ENCODE measurements at regions not wholly inside any gene's neighbourhood (a gene's known extent, or its start where the extent isn't known, plus 50 kb on each side); places are given as distances from the start of the nearest gene placed in this dataset.

- no peak for ATAC-seq
- Mint-ChIP-seq H3K36me3 (ENCODE audit: insufficient read depth) (no peaks in the 10 kb centered on the region), H3K4me1 (ENCODE audit: low read depth) (peaks cover 15% of the 10 kb centered on the region), H3K27me3 (ENCODE audit: low read depth) (no peaks in the 10 kb centered on the region), H3K4me3 (no peak overlapping the region), H3K9me3 (peaks cover 3% of the 10 kb centered on the region)
- no peak for DNase-seq
Measured at GRCh38 chr14:97688631-97689336, 891.6 kb downstream of the VRK1 start.

GRCh38 chr14:97692084-97692483, 894.9 kb downstream of the VRK1 start:
- Mint-ChIP-seq H3K36me3 (ENCODE audit: insufficient read depth) (no peaks in the 10 kb centered on the region), H3K4me3 (no peak overlapping the region), H3K9me3 (no peaks in the 10 kb centered on the region), H3K4me1 (ENCODE audit: low read depth) (peaks cover 2% of the 10 kb centered on the region), H3K27me3 (ENCODE audit: low read depth) (no peaks in the 10 kb centered on the region)
- DNase-seq: no peak
- no peak for ATAC-seq

GRCh38 chr14:97695456-97695981, 898.3 kb downstream of the VRK1 start:
- Mint-ChIP-seq H3K4me1 (ENCODE audit: low read depth) (peaks cover 23% of the 10 kb centered on the region), H3K9me3 (peaks cover 11% of the 10 kb centered on the region), H3K27me3 (ENCODE audit: low read depth) (no peaks in the 10 kb centered on the region), H3K36me3 (ENCODE audit: insufficient read depth) (no peaks in the 10 kb centered on the region), H3K4me3 (no peak overlapping the region)
- DNase-seq (no peak), ATAC-seq (no peak)

- Mint-ChIP-seq H3K36me3 (ENCODE audit: insufficient read depth) (no peaks in the 10 kb centered on the region), H3K4me3 (no peak overlapping the region), H3K4me1 (ENCODE audit: low read depth) (peaks cover 32% of the 10 kb centered on the region), H3K9me3 (peaks cover 11% of the 10 kb centered on the region), H3K27me3 (ENCODE audit: low read depth) (no peaks in the 10 kb centered on the region)
- DNase-seq (peak; percentile 11), ATAC-seq (peak; percentile 86 to 98)
Measured at GRCh38 chr14:97697772-97698171, 900.6 kb downstream of the VRK1 start.

- Mint-ChIP-seq H3K9me3 (peaks cover 16% of the 10 kb centered on the region), H3K4me3 (no peak overlapping the region), H3K27me3 (ENCODE audit: low read depth) (no peaks in the 10 kb centered on the region), H3K36me3 (ENCODE audit: insufficient read depth) (peaks cover 1% of the 10 kb centered on the region), H3K4me1 (ENCODE audit: low read depth) (peaks cover 44% of the 10 kb centered on the region)
- DNase-seq (no peak), ATAC-seq (no peak)
Measured at GRCh38 chr14:97699026-97699425, 901.8 kb downstream of the VRK1 start.

GRCh38 chr14:97703006-97703760, 906.0 kb downstream of the VRK1 start:
- H3K9me3 Mint-ChIP-seq: peaks cover 12% of the 10 kb centered on the region
- H3K27me3 Mint-ChIP-seq (ENCODE audit: low read depth): no peaks in the 10 kb centered on the region
- peak; percentile 26 to 54 for ATAC-seq
- peak overlapping the region; percentile 61 for H3K4me3 Mint-ChIP-seq
- H3K4me1 Mint-ChIP-seq (ENCODE audit: low read depth): peaks cover 72% of the 10 kb centered on the region
- H3K36me3 Mint-ChIP-seq (ENCODE audit: insufficient read depth): peaks cover 1% of the 10 kb centered on the region
- DNase-seq: no peak

GRCh38 chr14:97704316-97704885, 907.2 kb downstream of the VRK1 start:
- peak overlapping the region; percentile 12 for H3K4me3 Mint-ChIP-seq
- peaks cover 6% of the 10 kb centered on the region for H3K9me3 Mint-ChIP-seq
- peaks cover 1% of the 10 kb centered on the region for H3K36me3 Mint-ChIP-seq (ENCODE audit: insufficient read depth)
- DNase-seq (no peak), ATAC-seq (no peak)
- H3K4me1 Mint-ChIP-seq (ENCODE audit: low read depth): peaks cover 73% of the 10 kb centered on the region
- no peaks in the 10 kb centered on the region for H3K27me3 Mint-ChIP-seq (ENCODE audit: low read depth)

GRCh38 chr14:97705107-97705506, 907.9 kb downstream of the VRK1 start:
- ATAC-seq: no peak
- Mint-ChIP-seq H3K4me1 (ENCODE audit: low read depth) (peaks cover 80% of the 10 kb centered on the region), H3K36me3 (ENCODE audit: insufficient read depth) (peaks cover 1% of the 10 kb centered on the region), H3K27me3 (ENCODE audit: low read depth) (no peaks in the 10 kb centered on the region), H3K4me3 (no peak overlapping the region), H3K9me3 (peaks cover 6% of the 10 kb centered on the region)
- DNase-seq: no peak

GRCh38 chr14:97705976-97706375, 908.8 kb downstream of the VRK1 start:
- H3K9me3 Mint-ChIP-seq: peaks cover 6% of the 10 kb centered on the region
- peak in 1 of 2 donors; percentile 53 for ATAC-seq
- peaks cover 88% of the 10 kb centered on the region for H3K4me1 Mint-ChIP-seq (ENCODE audit: low read depth)
- H3K27me3 Mint-ChIP-seq (ENCODE audit: low read depth): no peaks in the 10 kb centered on the region
- peak; percentile 18 for DNase-seq
- H3K4me3 Mint-ChIP-seq: no peak overlapping the region
- peaks cover 1% of the 10 kb centered on the region for H3K36me3 Mint-ChIP-seq (ENCODE audit: insufficient read depth)

- H3K27me3 Mint-ChIP-seq (ENCODE audit: low read depth): no peaks in the 10 kb centered on the region
- H3K4me1 Mint-ChIP-seq (ENCODE audit: low read depth): peaks cover 94% of the 10 kb centered on the region
- H3K4me3 Mint-ChIP-seq: peak overlapping the region; percentile 5
- peaks cover 6% of the 10 kb centered on the region for H3K9me3 Mint-ChIP-seq
- H3K36me3 Mint-ChIP-seq (ENCODE audit: insufficient read depth): peaks cover 1% of the 10 kb centered on the region
- peak in 1 of 2 donors; percentile 6 for ATAC-seq
- no peak for DNase-seq
Measured at GRCh38 chr14:97706819-97707218, 909.6 kb downstream of the VRK1 start.

- no peaks in the 10 kb centered on the region for H3K27me3 Mint-ChIP-seq (ENCODE audit: low read depth)
- H3K4me1 Mint-ChIP-seq (ENCODE audit: low read depth): peaks cover 97% of the 10 kb centered on the region
- H3K36me3 Mint-ChIP-seq (ENCODE audit: insufficient read depth): peaks cover 1% of the 10 kb centered on the region
- DNase-seq: no peak
- peak in 1 of 2 donors; percentile 18 for ATAC-seq
- H3K9me3 Mint-ChIP-seq: peaks cover 6% of the 10 kb centered on the region
- H3K4me3 Mint-ChIP-seq: no peak overlapping the region
Measured at GRCh38 chr14:97707603-97708002, 910.4 kb downstream of the VRK1 start.

GRCh38 chr14:97709552-97709951, 912.4 kb downstream of the VRK1 start:
- DNase-seq (peak; percentile 23), ATAC-seq (no peak)
- peaks cover 89% of the 10 kb centered on the region for H3K4me1 Mint-ChIP-seq (ENCODE audit: low read depth)
- no peaks in the 10 kb centered on the region for H3K27me3 Mint-ChIP-seq (ENCODE audit: low read depth)
- no peaks in the 10 kb centered on the region for H3K36me3 Mint-ChIP-seq (ENCODE audit: insufficient read depth)
- H3K9me3 Mint-ChIP-seq: no peaks in the 10 kb centered on the region
- peak overlapping the region; percentile 12 for H3K4me3 Mint-ChIP-seq

GRCh38 chr14:97710726-97711125, 913.5 kb downstream of the VRK1 start:
- Mint-ChIP-seq H3K9me3 (no peaks in the 10 kb centered on the region), H3K27me3 (ENCODE audit: low read depth) (no peaks in the 10 kb centered on the region), H3K4me3 (no peak overlapping the region), H3K36me3 (ENCODE audit: insufficient read depth) (no peaks in the 10 kb centered on the region), H3K4me1 (ENCODE audit: low read depth) (peaks cover 77% of the 10 kb centered on the region)
- no peak for ATAC-seq
- DNase-seq: no peak

- Mint-ChIP-seq H3K4me1 (ENCODE audit: low read depth) (peaks cover 60% of the 10 kb centered on the region), H3K36me3 (ENCODE audit: insufficient read depth) (no peaks in the 10 kb centered on the region)
- no peak for DNase-seq
Measured at GRCh38 chr14:97712471-97712870, 915.3 kb downstream of the VRK1 start.

More at GRCh38 chr14:97712471-97712870, 915.3 kb downstream of the VRK1 start:
- ATAC-seq: no peak
- Mint-ChIP-seq H3K4me3 (no peak overlapping the region), H3K27me3 (ENCODE audit: low read depth) (no peaks in the 10 kb centered on the region), H3K9me3 (peaks cover 5% of the 10 kb centered on the region)
